ENCODE measurements at regions not wholly inside any gene's neighbourhood (a gene's known extent, or its start where the extent isn't known, plus 50 kb on each side); places are given as distances from the start of the nearest gene placed in this dataset.
"Not testable (repeated sequence)": the region's sequence is repeated elsewhere in the genome, so short reads cannot be mapped to it uniquely, and the experiment has no call there.

DNA sequence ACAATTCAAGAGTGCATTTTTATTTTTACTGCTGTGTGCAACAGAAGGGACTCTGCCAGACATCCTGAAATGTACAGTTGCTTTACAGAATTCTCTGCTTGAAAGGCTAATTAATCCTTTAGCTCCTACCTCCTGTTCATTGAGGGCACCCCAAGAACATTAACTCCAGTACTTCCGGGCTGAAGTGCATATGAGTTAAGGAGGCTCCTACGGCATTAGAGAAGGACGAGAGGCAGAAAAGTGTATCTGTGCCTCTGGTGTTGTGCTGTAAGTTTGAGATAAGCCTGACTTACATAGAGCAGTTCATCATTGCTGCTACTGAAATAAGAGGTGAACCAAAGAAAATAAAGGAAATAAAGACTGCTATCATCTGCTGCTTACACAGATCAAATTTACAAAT is 609.3 kb upstream of the ADGRB3 start:
- intact Hi-C loops (cut with micrococcal nuclease): no loop called here

DNA sequence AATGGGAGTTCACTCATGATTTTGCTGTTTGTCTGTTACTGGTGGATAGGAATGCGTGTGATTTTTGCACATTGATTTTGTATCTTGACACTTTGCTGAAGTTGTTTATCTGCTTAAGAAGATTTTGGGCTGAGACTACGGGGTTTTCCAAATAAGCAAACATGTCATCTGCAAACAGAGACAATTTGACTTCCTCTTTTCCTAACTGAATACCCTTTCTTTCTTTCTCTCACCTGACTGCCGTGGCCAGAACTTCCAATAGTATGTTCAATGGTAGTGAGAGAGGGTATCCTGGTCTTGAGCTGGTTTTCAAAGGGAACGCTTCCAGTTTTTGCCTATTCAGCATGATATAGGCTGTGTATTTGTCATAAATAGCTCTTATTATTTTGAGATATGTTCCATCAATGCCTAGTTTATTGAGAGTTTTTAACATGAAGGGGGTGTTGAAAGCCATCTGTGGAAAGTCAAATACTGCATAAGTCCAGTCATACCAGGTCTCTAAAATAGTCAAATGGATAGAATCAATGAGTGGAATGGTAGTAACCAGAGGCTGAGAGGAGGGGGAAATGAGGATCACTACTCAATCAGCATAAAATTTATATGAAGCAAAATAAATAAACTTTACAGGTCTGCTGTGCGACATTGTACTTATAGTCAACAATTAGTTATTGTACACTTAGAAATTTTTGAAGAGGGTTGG is 610.4 kb upstream of the ADGRB3 start:
- intact Hi-C loops (cut with micrococcal nuclease): no loop called here

DNA sequence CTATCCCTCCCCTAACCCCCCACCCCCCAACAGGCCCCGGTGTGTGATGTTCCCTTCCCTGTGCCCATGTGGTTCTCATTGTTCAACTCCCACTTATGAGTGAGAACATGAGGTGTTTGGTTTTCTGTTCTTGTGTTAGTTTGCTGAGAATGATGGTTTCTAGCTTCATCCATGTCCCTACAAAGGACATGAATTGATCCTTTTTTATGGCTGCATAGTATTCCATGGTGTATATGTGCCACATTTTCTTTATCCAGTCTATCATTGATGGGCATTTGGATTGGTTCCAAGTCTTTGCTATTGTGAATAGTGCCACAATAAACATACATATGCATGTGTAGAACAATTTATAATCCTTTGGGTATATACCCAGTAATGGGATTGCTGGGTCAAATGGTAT is 612.1 kb upstream of the ADGRB3 start:
- intact Hi-C loops (cut with micrococcal nuclease): not testable (repeated sequence)

DNA sequence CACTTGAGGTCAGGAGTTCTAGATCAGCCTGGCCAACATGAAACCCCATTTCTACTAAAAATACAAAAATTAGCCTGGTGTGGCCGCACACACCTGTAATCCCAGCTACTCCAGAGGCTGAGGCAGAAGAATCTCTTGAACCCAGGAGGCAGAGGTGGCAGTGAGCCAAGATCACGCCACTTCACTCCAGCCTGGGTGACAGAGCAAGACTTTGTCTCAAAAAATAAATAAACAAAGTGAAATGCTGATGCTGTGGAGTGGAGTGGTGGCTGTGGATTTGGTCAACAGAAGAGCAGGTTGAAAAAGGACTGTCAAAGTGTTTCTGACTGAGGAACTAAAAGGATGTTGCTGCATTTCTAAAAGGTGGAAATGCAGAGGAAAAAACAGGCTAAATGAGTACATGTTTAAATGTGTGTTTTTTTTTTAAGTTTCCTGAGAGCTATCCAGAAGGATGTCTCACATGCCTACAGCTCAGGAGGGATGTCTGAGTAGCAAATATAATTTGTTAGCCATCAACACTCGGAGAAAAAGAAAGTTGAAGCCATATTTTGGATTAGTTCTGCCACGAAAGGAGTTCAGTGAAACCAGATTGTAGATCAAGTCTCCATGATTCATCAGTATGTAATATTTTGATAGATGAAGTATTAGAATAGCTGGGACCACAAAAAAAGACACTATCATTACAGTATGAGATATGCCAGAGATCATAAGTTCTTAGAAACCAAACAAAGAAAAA is 621.1 kb upstream of the ADGRB3 start:
- intact Hi-C loops (cut with micrococcal nuclease): no loop called here

DNA sequence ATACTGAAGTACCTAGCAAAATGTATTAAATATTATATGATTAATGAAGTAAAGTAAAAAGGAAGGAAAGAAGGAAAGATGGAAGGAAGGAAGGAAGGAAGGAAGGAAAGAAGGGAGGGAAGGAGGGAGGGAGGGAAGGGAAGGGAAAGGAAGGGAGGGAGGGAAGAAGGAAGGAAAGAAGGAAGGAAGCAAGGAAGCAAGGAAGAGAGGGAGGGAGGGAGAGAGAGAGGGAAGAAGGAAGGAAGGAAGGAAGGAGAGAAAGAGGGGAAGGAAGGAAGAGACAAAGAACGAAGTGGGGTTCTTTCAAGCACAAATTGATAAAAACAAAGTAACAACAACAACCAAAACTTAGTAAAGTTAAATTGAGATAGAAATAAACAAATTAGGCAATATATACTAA is 622.3 kb upstream of the ADGRB3 start:
- intact Hi-C loops (cut with micrococcal nuclease): no loop called here

DNA sequence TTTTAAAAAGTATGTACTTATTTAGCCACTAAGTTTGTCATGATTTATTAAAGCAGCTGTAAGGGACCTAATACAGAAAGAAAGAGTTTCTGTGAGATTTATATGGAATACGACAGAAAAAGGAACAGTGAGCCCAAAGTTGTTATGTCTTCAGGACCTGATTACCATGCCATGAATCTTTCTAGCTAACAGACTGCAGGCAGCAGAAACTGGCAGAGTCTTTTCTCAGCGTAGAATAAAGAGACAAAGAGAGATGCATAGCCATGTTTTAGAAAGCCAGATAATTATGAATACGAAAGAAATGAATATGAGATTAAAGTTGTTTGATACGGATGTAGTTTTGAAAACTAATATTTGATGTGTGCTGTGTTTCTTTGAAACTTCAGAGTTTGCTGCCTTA is 624.1 kb upstream of the ADGRB3 start:
- intact Hi-C loops (cut with micrococcal nuclease): no loop called here

DNA sequence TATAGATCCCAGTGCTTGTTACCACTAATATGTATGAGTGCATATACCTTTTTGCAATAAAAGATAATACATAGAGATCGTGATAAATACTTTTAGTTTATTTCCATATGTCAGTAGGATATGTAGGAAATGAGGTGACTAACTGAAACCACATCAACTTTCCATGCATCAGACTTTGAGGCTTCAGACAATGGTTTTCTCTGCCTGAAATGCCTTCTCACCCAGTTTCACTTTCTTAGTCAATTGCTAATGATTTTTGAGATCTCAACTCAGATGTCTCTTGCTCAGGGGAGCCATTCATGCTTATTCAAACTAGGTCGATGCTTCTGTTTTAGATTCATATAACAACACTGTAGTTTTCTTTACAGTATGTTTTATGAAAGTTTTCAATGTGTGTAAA is 626.6 kb upstream of the ADGRB3 start:
- intact Hi-C loops (cut with micrococcal nuclease): no loop called here

DNA sequence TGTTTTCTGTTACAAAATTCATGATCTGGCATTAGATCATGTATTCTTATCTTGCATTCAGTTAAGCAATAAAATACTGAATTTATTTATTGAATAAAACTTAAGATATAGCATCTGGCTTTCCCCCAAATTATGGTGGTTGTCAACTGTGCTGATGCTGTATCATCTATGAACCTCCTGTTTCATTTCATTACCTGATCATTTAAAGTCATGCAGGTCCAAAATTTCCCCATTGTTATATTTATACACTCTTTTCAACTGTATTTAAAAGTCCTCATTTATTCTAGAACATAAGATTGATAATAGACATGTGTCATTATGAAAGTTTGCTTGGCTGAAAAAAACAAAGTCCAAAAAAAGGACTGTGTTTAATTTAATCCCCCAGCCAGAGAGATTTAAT is 627.4 kb upstream of the ADGRB3 start:
- intact Hi-C loops (cut with micrococcal nuclease): no loop called here

DNA sequence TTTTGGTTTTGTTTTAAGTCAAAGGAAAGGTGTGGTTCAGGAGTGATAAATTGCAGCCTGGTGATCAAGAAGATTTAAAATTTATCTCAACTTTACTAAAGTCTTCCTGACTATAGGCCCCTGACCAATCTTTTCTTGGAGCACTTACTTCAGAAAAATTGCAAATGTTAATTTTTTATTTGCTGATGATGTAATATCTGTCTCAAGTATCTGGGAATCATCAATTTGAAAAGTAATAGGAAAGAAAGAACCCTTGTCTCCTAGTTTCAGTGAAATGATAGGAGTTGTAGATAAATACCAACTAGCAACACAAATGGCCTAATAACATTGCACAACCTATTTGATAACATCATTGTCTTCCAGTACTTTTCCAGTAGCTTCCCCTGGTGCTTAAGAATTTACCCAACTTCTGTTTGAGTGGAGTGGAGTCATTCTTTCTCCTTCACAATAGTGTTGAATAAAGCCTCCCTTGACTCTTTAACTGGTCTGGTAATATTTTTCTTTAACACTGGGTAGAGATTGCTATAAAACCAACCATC is 648.3 kb upstream of the ADGRB3 start:
- intact Hi-C loops (cut with micrococcal nuclease): no loop called here

DNA sequence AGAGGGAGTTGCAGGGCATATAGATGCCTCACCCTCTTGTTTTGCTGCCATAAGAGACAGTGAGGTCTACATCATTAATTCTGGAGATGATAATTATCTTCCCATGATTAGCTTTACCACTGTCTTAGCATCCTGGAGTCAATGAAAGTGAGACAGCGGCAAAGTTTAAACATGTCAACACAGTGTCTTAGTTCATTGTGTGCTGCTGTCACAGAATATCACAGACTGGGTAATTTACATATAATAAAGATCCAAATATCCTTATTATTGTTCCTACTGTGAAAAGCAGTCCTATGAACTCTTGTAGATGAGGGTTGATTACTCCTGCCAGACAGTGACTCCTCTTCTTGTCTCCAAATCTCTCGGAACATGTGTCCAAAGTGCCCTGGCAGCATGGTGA is 658.6 kb upstream of the ADGRB3 start:
- intact Hi-C loops (cut with micrococcal nuclease): no loop called here

DNA sequence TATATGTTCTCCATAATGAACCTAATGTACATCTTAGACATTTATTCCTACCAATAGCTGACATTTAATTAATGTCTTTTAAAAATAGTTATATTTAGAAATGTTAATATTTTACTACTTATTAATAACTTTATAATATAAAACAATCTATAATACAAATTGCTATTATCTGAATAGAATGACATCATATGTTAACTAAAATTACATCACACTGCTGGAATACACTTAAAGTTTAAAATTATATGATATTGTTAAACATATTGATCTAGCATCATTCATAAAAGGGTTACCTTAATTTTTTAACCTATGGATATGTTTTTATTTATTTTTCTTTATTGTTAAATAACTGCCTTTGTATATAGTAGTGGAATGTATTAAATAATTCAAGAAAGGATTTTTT is 660.2 kb upstream of the ADGRB3 start:
- intact Hi-C loops (cut with micrococcal nuclease): no loop called here

DNA sequence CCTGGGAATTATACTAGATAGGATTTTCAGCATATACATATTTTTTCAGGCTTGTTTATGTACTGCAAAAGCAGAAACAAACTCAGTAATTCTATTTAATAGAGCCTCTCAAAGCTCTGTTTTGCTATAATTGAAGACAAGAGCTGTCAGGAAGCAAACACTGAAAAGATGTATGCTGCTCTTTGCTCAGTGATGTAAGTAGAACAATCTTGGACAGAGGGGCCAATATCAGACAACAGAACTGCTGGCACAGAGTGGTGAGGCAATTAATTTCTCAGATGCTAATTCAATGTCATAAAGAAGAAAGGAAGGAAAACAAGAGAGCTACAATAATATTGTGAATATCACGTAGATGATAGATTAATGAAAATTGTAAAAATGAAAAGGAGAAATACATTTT is 663.3 kb upstream of the ADGRB3 start:
- intact Hi-C loops (cut with micrococcal nuclease): no loop called here

DNA sequence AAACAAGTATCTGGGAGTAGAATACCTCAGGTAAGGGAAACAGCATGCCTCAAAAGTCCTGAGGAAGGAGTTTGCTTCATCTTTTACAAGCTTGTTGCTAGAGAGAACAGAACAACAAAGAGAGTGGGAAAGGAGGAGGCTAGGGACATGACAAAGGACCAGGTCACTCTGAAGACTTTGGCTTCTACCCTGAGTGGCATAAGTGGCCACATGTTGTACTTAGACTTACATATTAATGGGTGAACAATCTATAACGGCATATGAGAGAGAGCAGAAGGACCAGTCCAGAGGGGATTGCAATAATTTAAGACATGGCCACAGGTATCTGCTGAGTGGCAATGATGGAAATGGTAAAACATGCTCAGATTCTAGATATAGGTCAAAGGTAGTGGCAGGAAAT is 668.3 kb upstream of the ADGRB3 start:
- intact Hi-C loops (cut with micrococcal nuclease): no loop called here

DNA sequence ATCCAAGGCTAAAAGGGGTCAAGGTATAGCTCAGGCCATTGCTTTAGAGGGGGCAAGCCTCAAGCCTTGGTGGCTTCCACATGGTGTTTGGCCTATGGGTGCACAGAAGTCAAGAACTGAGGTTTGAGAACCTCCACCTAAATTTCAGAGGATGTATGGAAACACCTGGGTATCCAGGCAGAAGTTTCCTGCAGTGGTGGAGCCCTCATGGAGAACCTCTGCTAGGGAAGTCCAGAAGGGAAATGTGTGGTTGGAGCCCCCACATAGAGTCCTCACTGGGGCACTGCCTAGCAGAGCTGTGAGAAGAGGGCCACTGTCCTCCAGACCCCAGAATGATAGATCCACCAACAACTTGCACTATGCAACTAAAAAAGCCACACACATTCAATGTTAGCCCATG is 678.7 kb upstream of the ADGRB3 start:
- intact Hi-C loops (cut with micrococcal nuclease): no loop called here

DNA sequence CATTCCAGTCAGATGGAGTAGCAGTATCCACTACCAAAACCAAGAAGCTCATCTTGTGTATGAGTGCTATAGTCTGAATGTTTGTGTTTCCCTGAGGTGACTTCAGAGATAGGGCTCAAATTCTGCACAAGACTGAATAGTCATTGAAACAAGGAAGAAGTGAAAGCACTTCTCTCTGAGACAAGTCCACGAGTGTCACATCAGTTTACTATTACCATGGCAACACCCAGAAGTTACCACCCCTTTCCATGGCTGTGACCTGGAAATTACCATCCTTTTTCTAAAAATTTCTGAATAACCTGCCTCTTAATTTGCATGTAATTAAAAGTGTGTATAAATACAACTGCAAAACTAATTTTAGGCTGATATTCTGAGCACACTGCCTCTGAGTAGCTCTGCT is 682.1 kb upstream of the ADGRB3 start:
- intact Hi-C loops (cut with micrococcal nuclease): no loop called here

DNA sequence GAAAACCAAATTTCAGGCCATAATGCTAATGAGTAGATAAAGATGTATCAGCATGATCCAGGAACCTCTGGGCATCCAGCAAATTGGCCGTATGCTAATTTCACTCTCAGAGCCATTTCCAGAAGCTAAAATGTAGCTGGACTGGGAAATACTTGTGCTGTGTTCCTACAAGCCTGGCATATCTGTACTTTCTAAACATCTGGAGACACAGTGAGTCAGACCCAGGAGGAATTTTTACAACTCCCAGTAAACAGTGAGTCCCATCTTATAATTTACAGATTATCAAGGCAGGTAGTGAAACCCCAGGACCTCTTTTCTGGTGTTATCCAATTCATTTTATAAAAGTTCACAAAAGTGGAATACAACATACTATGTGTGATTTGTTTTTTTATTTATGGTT is 683.0 kb upstream of the ADGRB3 start:
- intact Hi-C loops (cut with micrococcal nuclease): no loop called here

DNA sequence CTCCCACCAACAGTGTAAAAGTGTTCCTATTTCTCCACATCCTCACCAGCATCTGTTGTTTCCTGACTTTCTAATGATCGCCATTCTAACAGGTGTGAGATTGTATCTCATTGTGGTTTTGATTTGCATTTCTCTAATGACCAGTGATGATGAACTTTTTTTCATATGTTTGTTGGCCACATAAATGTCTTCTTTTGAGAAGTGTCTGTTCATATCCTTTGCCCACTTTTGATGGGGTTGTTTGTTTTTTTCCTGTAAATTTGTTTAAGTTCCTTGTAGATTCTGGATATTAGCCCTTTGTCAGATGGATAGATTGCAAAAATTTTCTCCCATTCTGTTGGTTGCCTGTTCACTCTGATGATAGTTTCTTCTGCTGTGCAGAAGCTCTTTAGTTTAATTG is 687.3 kb upstream of the ADGRB3 start:
- intact Hi-C loops (cut with micrococcal nuclease): not testable (repeated sequence)

DNA sequence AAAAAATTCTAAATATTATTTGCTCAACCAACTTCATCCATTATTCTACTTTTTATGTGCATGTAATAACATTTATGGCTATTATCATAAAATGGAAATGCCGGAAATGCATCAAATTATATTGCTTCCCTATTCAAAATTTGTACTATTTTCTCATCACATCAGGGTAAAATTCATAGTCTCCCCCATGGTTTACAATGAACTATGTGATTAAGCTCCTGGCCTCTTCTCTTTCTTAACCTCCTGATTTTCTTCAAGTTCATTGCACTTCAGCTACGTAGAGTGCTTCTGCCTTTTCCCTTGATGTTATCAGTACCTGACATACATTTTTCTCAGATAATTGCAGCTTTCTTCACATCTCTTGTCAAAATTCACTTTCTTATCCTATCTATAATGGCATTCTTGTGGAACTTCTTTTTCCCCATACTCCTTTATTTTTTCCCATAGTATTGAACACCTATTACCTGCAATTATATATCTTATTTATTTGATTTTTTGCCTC is 699.1 kb upstream of the ADGRB3 start:
- intact Hi-C loops (cut with micrococcal nuclease): no loop called here

DNA sequence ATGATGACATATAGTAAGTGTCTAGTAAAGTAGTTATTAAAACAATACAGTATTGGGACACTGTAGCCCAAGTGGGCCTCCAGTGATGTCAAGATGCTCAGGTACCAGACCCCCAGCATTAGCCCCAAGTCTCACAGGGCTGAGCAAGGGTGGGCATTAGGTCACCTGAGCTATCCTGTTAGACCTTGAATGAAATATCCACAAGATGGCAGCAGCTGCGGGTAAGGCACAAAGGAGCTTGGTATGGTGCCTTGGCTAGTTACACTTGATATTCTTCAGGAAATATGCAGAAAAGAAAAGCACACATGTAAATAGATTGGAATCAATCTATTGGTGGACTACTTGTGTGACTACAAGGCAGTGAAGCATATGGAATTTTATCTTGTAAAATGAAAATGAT is 701.8 kb upstream of the ADGRB3 start:
- intact Hi-C loops (cut with micrococcal nuclease): no loop called here

DNA sequence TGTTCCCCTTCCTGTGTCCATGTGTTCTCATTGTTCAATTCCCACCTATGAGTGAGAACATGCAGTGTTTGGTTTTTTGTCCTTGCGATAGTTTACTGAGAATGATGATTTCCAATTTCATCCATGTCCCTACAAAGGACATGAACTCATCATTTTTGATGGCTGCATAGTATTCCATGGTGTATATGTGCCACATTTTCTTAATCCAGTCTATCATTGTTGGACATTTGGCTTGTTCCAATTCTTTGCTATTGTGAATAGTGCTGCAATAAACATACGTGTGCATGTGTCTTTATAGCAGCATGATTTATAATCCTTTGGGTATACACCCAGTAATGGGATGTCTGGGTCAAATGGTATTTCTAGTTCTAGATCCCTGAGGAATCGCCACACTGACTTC is 712.5 kb upstream of the ADGRB3 start:
- intact Hi-C loops (cut with micrococcal nuclease): not testable (repeated sequence)

DNA sequence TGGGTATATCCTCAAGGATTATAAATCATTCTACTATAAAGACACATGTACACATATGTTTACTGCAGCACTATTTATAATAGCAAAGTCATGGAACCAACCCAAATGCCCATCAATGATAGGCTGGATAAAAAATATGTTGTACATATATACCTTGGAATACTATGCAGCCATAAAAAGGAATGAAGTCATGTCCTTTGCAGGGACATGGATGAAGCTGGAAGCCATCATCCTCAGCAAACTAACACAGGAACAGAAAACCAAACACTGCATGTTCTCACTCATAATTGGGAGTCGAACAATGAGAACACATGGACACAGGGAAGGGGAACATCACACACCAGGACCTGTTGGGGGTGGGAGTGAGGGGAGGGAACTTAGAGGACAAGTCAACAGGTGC is 715.0 kb upstream of the ADGRB3 start:
- intact Hi-C loops (cut with micrococcal nuclease): not testable (repeated sequence)

DNA sequence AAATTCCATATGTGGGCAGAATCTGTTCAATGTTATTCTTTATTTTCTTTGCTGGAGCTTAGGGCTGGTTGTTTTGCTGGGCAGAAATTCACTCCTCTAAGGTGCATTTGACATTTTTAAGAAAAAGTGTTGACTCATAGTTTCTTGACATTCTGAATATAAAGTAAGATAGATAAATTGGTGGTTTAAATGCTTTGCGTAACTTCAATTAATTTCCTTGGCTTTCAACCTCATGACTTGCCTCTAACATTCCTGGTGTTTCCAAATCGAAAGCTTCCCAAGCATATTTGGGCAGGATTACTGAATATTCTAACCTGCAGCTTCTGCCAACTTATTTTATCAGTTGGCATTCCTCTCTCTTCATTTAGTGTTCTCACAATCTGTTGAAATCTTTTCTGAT is 718.7 kb upstream of the ADGRB3 start:
- intact Hi-C loops (cut with micrococcal nuclease): no loop called here

DNA sequence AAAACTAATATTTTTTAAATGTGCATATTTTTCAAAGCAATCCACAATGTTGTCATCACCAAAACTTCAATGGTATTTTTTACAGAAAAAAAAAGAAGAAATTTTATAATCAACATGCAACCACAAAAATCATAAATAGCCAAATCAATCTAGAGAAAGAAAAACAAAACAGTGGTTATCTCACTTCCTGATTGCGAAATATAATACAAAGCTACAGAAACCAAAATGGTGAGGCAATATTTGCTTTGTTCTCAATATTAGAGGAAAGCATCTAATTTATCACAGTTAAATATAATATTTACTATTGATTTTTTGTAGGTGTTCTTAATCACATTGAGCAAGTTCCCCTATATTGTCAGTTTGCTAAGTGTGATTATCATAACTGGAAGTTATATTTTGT is 720.7 kb upstream of the ADGRB3 start:
- intact Hi-C loops (cut with micrococcal nuclease): no loop called here
